HEK293 (cell line): ENCODE measurements at regions not wholly inside any gene's neighbourhood (a gene's known extent, or its start where the extent isn't known, plus 50 kb on each side); places are given as distances from the start of the nearest gene placed in this dataset.

Experiments used
- CTCF ChIA-PET: fragments of 350-600 bp; formaldehyde crosslinking; extraction: SDS; loops from one replicate; lab custom pipeline; 2021; ENCODE audit warnings: antibody characterized with exemption; lab: Yijun Ruan, JAX
- POLR2A ChIA-PET: fragments of 300-600 bp; formaldehyde crosslinking; extraction: SDS; loops from one replicate; lab custom pipeline; 2020; ENCODE audit warnings: antibody characterized with exemption, inconsistent platforms; lab: Yijun Ruan, JAX
- H3K27ac ChIP-seq: fragments of 200-500 bp; sonication (Bioruptor generic); 2 replicates; pipeline ENCODE4 v1.5.1; 2014; ENCODE audit warnings: low read depth, low read length, control low read depth, inconsistent platforms; ENCODE audit errors: extremely low read depth
- H3K36me3 ChIP-seq, 2 experiments: fragments of 200-500 bp in 1 of 2; sonication (Bioruptor generic) in 1 of 2; 1 replicate in 1 of 2; 2 replicates in 1 of 2; pipeline ENCODE4 v1.5.1; 2014 to 2017; ENCODE audit warnings: inconsistent platforms in 2 of 2, low read length in 2 of 2; ENCODE audit not compliant: control insufficient read depth in 2 of 2, insufficient read depth in 1 of 2
- H3K4me1 ChIP-seq: fragments of 200-500 bp; sonication (Bioruptor generic); 2 replicates; pipeline ENCODE4 v1.5.1; 2014; ENCODE audit warnings: mild to moderate bottlenecking, low read length, inconsistent platforms; ENCODE audit not compliant: control insufficient read depth, insufficient read depth
- H3K4me3 ChIP-seq: 2 replicates; pipeline ENCODE4 v1.5.1; 2011; ENCODE audit warnings: low read depth, mild to moderate bottlenecking, control low read depth, low read length, moderate library complexity
- H3K9me3 ChIP-seq: fragments of 200-500 bp; sonication (Bioruptor generic); 2 replicates; pipeline ENCODE4 v1.5.1; 2014; ENCODE audit warnings: low read depth, low read length, inconsistent platforms; ENCODE audit not compliant: control insufficient read depth, insufficient read depth
- BCL11A ChIP-seq: fragments of 450-650 bp; formaldehyde crosslinking; IDR thresholded peaks from 2 replicates; pipeline ENCODE4 v1.5.1; 2016; ENCODE audit warnings: low read depth, missing biosample characterization, missing genetic modification characterization
- GFI1B ChIP-seq: fragments of 450-650 bp; formaldehyde crosslinking; IDR thresholded peaks from 2 replicates; pipeline ENCODE4 v1.5.1; 2016; ENCODE audit warnings: missing biosample characterization, missing genetic modification characterization
- KLF9 ChIP-seq: fragments of 450-650 bp; formaldehyde crosslinking; IDR thresholded peaks from 2 replicates; pipeline ENCODE4 v1.5.1; 2016; ENCODE audit warnings: missing biosample characterization, missing genetic modification characterization, low read depth
- YY2 ChIP-seq: fragments of 450-650 bp; formaldehyde crosslinking; IDR thresholded peaks from 2 replicates; pipeline ENCODE4 v1.5.1; 2016; ENCODE audit warnings: missing biosample characterization, missing genetic modification characterization
- ZBTB8A ChIP-seq: fragments of 450-650 bp; formaldehyde crosslinking; IDR thresholded peaks from 2 replicates; pipeline ENCODE4 v1.5.1; 2016; ENCODE audit warnings: missing biosample characterization, missing genetic modification characterization
- ZFP41 ChIP-seq: fragments of 450-650 bp; formaldehyde crosslinking; IDR thresholded peaks from 2 replicates; pipeline ENCODE4 v1.5.1; 2016; ENCODE audit warnings: missing biosample characterization, missing genetic modification characterization, borderline replicate concordance
- ZNF114 ChIP-seq: fragments of 450-650 bp; formaldehyde crosslinking; IDR thresholded peaks from 2 replicates; pipeline ENCODE4 v1.5.0; 2017; ENCODE audit warnings: missing biosample characterization, missing genetic modification characterization
- ZNF138 ChIP-seq: fragments of 450-650 bp; formaldehyde crosslinking; IDR thresholded peaks from 2 replicates; pipeline ENCODE4 v1.5.1; 2016; ENCODE audit warnings: missing biosample characterization, missing genetic modification characterization, borderline replicate concordance
- ZNF146 ChIP-seq: fragments of 450-650 bp; formaldehyde crosslinking; IDR thresholded peaks from 2 replicates; pipeline ENCODE4 v1.5.1; 2016; ENCODE audit warnings: missing biosample characterization, missing genetic modification characterization
- ZNF16 ChIP-seq: fragments of 450-650 bp; formaldehyde crosslinking; IDR thresholded peaks from 2 replicates; pipeline ENCODE4 v1.5.1; 2016; ENCODE audit warnings: low read depth, missing biosample characterization, missing genetic modification characterization
- ZNF239 ChIP-seq: fragments of 450-650 bp; formaldehyde crosslinking; IDR thresholded peaks from 2 replicates; pipeline ENCODE4 v1.5.1; 2016; ENCODE audit warnings: missing biosample characterization, missing genetic modification characterization
- ZNF24 ChIP-seq: fragments of 450-650 bp; formaldehyde crosslinking; IDR thresholded peaks from 2 replicates; pipeline ENCODE4 v1.5.1; 2016; ENCODE audit warnings: missing biosample characterization, missing genetic modification characterization
- ZNF391 ChIP-seq: fragments of 450-650 bp; formaldehyde crosslinking; IDR thresholded peaks from 2 replicates; pipeline ENCODE4 v1.5.1; 2016; ENCODE audit warnings: low read depth, missing biosample characterization, missing genetic modification characterization, borderline replicate concordance
- ZNF514 ChIP-seq: fragments of 450-650 bp; formaldehyde crosslinking; IDR thresholded peaks from 2 replicates; pipeline ENCODE4 v1.5.1; 2016; ENCODE audit warnings: missing biosample characterization, missing genetic modification characterization
- ZNF626 ChIP-seq: fragments of 450-650 bp; sonication (Bioruptor Pico); formaldehyde crosslinking; IDR thresholded peaks from 2 replicates; pipeline ENCODE4 v1.5.1; 2018; ENCODE audit warnings: missing biosample characterization, missing genetic modification characterization, inconsistent platforms
- ZNF837 ChIP-seq: fragments of 450-650 bp; formaldehyde crosslinking; IDR thresholded peaks from 2 replicates; pipeline ENCODE4 v1.5.1; 2016; ENCODE audit warnings: missing biosample characterization, missing genetic modification characterization
- TF ChIP-seq, protein P1 (sequence below): fragments of 450-650 bp; formaldehyde crosslinking; IDR thresholded peaks from 2 replicates; pipeline ENCODE4 v1.5.1; 2016; ENCODE audit warnings: missing biosample characterization, missing genetic modification characterization
- TF ChIP-seq, protein P2 (sequence below): fragments of 450-650 bp; formaldehyde crosslinking; IDR thresholded peaks from 2 replicates; pipeline ENCODE4 v1.5.1; 2016; ENCODE audit warnings: missing biosample characterization, missing genetic modification characterization, low read depth
- TF ChIP-seq, protein P3 (sequence below): fragments of 450-650 bp; formaldehyde crosslinking; IDR thresholded peaks from 2 replicates; pipeline ENCODE4 v1.5.1; 2016; ENCODE audit warnings: missing biosample characterization, missing genetic modification characterization
- TF ChIP-seq, protein P4 (sequence below): fragments of 450-650 bp; formaldehyde crosslinking; IDR thresholded peaks from 2 replicates; pipeline ENCODE4 v1.5.1; 2017; ENCODE audit warnings: missing biosample characterization, missing genetic modification characterization
- TF ChIP-seq, protein P5 (sequence below): fragments of 450-650 bp; formaldehyde crosslinking; IDR thresholded peaks from 2 replicates; pipeline ENCODE4 v1.5.1; 2016; ENCODE audit warnings: missing biosample characterization, missing genetic modification characterization

DNA sequence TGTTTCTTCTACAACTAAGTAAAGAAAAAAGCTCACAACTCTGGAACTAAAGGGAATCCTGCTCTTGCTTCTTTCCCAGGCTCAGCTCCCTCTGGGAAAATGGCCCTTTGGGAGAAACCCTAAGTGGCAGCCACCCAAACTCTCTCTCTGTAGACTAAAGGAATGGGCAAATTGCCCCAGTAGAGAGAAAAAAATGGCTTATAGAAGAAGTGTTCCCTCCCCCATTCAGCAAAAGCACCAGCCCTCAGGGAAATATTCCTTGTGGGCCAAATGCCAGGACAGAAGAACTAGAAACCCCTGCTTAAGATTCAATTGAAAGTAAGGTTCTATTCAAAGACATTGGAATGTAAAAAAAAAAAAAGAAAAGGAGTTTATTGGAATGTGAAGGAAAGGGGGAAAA is 603.7 kb upstream of the ALCAM start:
- Histone ChIP-seq H3K27ac (no peak overlapping the region), H3K9me3 (no peaks in the 10 kb centered on the region), H3K4me3 (no peak overlapping the region), H3K4me1 (no peaks in the 10 kb centered on the region), H3K36me3 (no peaks in the 10 kb centered on the region)
- TF ChIP-seq ZFP41 (tag by site-specific recombination) (no peak), ZNF114 (tag by site-specific recombination) (no peak), ZNF138 (tag by site-specific recombination) (no peak), KLF9 (tag by site-specific recombination) (no peak), ZBTB8A (no peak), ZNF391 (no peak), ZNF239 (tag by site-specific recombination) (no peak), ZNF837 (tag by site-specific recombination) (no peak), ZNF626 (tag by site-specific recombination) (no peak), BCL11A (tag by site-specific recombination) (no peak)
- TF ChIP-seq, protein P1, sequence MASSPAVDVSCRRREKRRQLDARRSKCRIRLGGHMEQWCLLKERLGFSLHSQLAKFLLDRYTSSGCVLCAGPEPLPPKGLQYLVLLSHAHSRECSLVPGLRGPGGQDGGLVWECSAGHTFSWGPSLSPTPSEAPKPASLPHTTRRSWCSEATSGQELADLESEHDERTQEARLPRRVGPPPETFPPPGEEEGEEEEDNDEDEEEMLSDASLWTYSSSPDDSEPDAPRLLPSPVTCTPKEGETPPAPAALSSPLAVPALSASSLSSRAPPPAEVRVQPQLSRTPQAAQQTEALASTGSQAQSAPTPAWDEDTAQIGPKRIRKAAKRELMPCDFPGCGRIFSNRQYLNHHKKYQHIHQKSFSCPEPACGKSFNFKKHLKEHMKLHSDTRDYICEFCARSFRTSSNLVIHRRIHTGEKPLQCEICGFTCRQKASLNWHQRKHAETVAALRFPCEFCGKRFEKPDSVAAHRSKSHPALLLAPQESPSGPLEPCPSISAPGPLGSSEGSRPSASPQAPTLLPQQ (tag by site-specific recombination): no peak
- TF ChIP-seq, protein P2, sequence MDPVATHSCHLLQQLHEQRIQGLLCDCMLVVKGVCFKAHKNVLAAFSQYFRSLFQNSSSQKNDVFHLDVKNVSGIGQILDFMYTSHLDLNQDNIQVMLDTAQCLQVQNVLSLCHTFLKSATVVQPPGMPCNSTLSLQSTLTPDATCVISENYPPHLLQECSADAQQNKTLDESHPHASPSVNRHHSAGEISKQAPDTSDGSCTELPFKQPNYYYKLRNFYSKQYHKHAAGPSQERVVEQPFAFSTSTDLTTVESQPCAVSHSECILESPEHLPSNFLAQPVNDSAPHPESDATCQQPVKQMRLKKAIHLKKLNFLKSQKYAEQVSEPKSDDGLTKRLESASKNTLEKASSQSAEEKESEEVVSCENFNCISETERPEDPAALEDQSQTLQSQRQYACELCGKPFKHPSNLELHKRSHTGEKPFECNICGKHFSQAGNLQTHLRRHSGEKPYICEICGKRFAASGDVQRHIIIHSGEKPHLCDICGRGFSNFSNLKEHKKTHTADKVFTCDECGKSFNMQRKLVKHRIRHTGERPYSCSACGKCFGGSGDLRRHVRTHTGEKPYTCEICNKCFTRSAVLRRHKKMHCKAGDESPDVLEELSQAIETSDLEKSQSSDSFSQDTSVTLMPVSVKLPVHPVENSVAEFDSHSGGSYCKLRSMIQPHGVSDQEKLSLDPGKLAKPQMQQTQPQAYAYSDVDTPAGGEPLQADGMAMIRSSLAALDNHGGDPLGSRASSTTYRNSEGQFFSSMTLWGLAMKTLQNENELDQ (tag by site-specific recombination): no peak
- POLR2A ChIA-PET: no interaction called here
- CTCF ChIA-PET: interaction anchor here (0.7 kb wide), 1 partner anchor 41 kb away, joined by 5 read pairs; no protein-coding TSS in a partner anchor

DNA sequence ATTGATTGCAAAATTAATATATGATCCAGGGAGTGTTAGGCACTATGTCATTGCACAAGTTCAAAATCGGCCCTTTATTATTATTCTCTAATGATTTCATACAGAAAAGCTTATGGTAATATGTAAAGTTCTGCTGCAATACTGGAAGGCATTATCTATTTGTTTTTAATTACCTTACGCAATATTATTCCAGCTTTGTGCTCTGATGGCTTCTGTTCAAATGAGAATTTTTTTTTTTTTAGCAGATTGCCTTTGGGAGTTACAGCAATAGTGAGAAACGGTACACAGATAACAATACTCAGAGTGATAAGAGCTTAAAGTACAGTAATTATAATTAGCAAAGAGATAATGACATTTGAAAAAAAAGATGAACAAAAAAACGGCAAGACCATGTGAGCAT is 602.2 kb upstream of the ALCAM start:
- Histone ChIP-seq H3K27ac (no peak overlapping the region), H3K9me3 (no peaks in the 10 kb centered on the region), H3K36me3 (no peaks in the 10 kb centered on the region), H3K4me3 (no peak overlapping the region), H3K4me1 (no peaks in the 10 kb centered on the region)
- TF ChIP-seq ZNF24 (tag by site-specific recombination) (no peak), ZNF514 (tag by site-specific recombination) (no peak), ZNF114 (tag by site-specific recombination) (no peak), ZNF16 (tag by site-specific recombination) (no peak), GFI1B (tag by site-specific recombination) (no peak), ZNF146 (tag by site-specific recombination) (no peak), YY2 (tag by site-specific recombination) (no peak)
- TF ChIP-seq, protein P3, sequence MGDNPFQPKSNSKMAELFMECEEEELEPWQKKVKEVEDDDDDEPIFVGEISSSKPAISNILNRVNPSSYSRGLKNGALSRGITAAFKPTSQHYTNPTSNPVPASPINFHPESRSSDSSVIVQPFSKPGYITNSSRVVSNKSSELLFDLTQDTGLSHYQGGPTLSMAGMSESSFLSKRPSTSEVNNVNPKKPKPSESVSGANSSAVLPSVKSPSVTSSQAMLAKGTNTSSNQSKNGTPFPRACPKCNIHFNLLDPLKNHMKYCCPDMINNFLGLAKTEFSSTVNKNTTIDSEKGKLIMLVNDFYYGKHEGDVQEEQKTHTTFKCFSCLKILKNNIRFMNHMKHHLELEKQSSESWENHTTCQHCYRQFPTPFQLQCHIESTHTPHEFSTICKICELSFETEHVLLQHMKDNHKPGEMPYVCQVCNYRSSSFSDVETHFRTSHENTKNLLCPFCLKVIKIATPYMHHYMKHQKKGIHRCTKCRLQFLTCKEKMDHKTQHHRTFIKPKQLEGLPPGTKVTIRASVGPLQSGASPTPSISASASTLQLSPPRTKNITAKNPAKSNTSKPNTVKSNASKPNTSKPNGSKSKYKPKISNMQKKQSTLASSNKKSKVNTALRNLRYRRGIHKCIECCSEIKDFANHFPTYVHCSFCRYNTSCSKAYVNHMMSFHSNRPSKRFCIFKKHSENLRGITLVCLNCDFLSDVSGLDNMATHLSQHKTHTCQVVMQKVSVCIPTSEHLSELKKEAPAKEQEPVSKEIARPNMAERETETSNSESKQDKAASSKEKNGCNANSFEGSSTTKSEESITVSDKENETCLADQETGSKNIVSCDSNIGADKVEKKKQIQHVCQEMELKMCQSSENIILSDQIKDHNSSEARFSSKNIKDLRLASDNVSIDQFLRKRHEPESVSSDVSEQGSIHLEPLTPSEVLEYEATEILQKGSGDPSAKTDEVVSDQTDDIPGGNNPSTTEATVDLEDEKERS (tag by site-specific recombination): no peak
- TF ChIP-seq, protein P4, sequence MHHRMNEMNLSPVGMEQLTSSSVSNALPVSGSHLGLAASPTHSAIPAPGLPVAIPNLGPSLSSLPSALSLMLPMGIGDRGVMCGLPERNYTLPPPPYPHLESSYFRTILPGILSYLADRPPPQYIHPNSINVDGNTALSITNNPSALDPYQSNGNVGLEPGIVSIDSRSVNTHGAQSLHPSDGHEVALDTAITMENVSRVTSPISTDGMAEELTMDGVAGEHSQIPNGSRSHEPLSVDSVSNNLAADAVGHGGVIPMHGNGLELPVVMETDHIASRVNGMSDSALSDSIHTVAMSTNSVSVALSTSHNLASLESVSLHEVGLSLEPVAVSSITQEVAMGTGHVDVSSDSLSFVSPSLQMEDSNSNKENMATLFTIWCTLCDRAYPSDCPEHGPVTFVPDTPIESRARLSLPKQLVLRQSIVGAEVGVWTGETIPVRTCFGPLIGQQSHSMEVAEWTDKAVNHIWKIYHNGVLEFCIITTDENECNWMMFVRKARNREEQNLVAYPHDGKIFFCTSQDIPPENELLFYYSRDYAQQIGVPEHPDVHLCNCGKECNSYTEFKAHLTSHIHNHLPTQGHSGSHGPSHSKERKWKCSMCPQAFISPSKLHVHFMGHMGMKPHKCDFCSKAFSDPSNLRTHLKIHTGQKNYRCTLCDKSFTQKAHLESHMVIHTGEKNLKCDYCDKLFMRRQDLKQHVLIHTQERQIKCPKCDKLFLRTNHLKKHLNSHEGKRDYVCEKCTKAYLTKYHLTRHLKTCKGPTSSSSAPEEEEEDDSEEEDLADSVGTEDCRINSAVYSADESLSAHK: no peak
- TF ChIP-seq, protein P5, sequence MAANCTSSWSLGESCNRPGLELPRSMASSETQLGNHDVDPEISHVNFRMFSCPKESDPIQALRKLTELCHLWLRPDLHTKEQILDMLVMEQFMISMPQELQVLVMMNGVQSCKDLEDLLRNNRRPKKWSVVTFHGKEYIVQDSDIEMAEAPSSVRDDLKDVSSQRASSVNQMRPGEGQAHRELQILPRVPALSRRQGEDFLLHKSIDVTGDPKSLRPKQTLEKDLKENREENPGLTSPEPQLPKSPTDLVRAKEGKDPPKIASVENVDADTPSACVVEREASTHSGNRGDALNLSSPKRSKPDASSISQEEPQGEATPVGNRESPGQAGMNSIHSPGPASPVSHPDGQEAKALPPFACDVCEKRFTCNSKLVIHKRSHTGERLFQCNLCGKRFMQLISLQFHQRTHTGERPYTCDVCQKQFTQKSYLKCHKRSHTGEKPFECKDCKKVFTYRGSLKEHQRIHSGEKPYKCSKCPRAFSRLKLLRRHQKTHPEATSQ (tag by site-specific recombination): no peak
- ChIA-PET CTCF (no interaction called here), POLR2A (no interaction called here)
